Brain microvascular endothelial cell (primary cell): ENCODE measurements at regions not wholly inside any gene's neighbourhood (a gene's known extent, or its start where the extent isn't known, plus 50 kb on each side); places are given as distances from the start of the nearest gene placed in this dataset.
A peak's percentile ranks its signal among the peaks of the same experiment; 100 is the strongest.

ENCODE experiments used
- DNase-seq: peaks from one replicate; pipeline ENCODE4 v3.0.0-alpha.2; 2020
- H3K27ac ChIP-seq: fragments of 250-450 bp; sonication (Bioruptor Pico); 2 replicates; pipeline ENCODE4 v1.5.1; 2020; ENCODE audit warnings: mild to moderate bottlenecking, moderate library complexity
- H3K27me3 ChIP-seq: fragments of 250-450 bp; sonication (Bioruptor Pico); replicated peaks from 2 replicates; pipeline ENCODE4 v1.5.1; 2020; ENCODE audit warnings: mild to moderate bottlenecking
- H3K36me3 ChIP-seq: fragments of 250-450 bp; sonication (Bioruptor Pico); replicated peaks from 2 replicates; pipeline ENCODE4 v1.5.1; 2020; ENCODE audit warnings: mild to moderate bottlenecking
- H3K4me3 ChIP-seq: 2 replicates; pipeline ENCODE4 v1.5.1; 2011; ENCODE audit warnings: low read depth, mild to moderate bottlenecking, control low read depth, low read length, moderate library complexity
- CTCF ChIP-seq: IDR thresholded peaks from 2 replicates; pipeline ENCODE4 v1.5.1; 2011; ENCODE audit warnings: low read depth, mild to moderate bottlenecking, moderate library complexity, low read length, control low read depth, inconsistent platforms; ENCODE audit errors: missing control alignments
- in situ Hi-C: cut with HindIII; loops from 2 replicates; pipeline ENCODE4 v1.10.0; 2017; ENCODE audit warnings: low sequenced_read_pairs, low pct_ligation_motif_present

- TF ChIP-seq CTCF: no peak
- no peaks in the 10 kb centered on the region for H3K27me3 ChIP-seq
- DNase-seq: no peak
- H3K4me3 ChIP-seq: no peak overlapping the region
- in situ Hi-C loops: no loop called here
- no peaks in the 10 kb centered on the region for H3K36me3 ChIP-seq
- no peak overlapping the region for H3K27ac ChIP-seq
These were observed 159.1 kb upstream of the PREP start for GRCh38 chr6:105562027-105562426.

DNA sequence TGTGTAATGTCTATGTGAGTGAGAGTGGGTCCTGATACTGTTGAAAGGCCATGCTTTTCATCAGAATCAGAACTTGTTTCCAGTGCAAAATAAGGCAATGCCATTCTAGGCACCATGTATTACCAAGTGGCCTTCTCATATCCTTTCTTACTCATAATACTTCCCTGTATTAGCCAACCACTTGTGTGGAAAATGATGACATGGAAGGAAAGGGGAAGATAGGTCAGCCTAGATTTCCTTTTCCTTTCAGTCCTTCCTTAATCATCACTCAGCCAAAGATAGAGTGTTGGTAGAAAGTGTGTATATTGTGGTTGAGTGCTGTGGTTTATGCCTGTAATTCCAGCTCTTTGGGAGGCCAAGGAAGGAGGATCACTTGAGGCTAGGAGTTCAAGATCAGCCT, 158.6 kb upstream of the PREP start:
- no peak overlapping the region for H3K4me3 ChIP-seq
- no peak for DNase-seq
- no peaks in the 10 kb centered on the region for H3K36me3 ChIP-seq
- no peak overlapping the region for H3K27ac ChIP-seq
- H3K27me3 ChIP-seq: no peaks in the 10 kb centered on the region
- in situ Hi-C loops: no loop called here
- no peak for TF ChIP-seq CTCF

DNA sequence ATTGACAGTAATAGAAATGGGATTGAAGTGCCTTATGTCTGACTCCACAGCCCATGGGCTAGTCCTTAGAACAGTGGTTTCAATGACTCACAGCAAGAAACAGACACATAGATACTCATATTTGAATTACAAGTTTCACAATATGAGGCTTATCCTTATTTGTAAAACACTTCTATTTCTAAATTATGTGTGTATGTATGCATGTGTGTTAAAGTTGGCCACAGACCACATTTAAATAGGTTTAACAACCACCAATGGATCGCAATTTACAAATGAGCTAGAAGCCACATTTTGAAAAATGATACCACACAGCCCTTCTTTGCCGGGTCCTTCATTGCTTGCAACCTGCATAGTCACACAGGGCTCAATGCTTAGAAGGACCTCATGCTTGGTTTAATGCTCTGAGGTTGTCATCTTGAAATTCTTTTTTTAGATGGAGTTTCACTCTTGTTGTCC, 157.8 kb upstream of the PREP start:
- peak; percentile 26 for DNase-seq
- no peak overlapping the region for H3K27ac ChIP-seq

GRCh38 chr6:105557291-105557690, 154.4 kb upstream of the PREP start:
- in situ Hi-C loops: no loop called here
- Histone ChIP-seq H3K36me3 (no peaks in the 10 kb centered on the region), H3K27me3 (no peaks in the 10 kb centered on the region), H3K4me3 (no peak overlapping the region), H3K27ac (no peak overlapping the region)
- TF ChIP-seq CTCF: no peak
- no peak for DNase-seq

More for the DNA sequence above, 157.8 kb upstream of the PREP start:
- H3K36me3 ChIP-seq: no peaks in the 10 kb centered on the region
- in situ Hi-C loops: no loop called here
- H3K4me3 ChIP-seq: no peak overlapping the region
- H3K27me3 ChIP-seq: no peaks in the 10 kb centered on the region
- no peak for TF ChIP-seq CTCF

DNA sequence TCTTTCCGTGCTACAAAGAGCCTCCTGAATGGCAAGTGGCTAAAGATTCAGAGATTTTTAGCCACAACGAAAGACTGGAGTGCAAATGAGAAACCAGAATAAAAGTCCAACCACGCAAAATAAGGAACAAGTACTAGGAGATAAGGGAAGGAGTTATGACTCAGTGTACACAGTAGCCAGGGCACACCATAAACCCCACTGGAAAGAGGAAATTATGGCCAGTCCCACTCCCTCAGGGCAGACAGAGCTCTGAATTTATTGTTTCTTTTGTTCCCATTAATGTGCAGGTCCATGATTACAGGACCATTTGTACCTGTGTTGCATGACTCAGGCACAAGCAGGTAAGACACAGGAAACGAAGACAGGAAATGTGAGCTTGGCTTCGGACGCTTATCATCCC, 150.3 kb upstream of the PREP start:
- no peak for TF ChIP-seq CTCF
- in situ Hi-C loops: no loop called here

GRCh38 chr6:105550955-105551620, 148.2 kb upstream of the PREP start:
- DNase-seq: no peak
- in situ Hi-C loops: no loop called here
- no peak overlapping the region for H3K27ac ChIP-seq

More for the DNA sequence above, 150.3 kb upstream of the PREP start:
- no peak for DNase-seq
- H3K27ac ChIP-seq: no peak overlapping the region
- H3K27me3 ChIP-seq: no peaks in the 10 kb centered on the region
- no peak overlapping the region for H3K4me3 ChIP-seq
- H3K36me3 ChIP-seq: no peaks in the 10 kb centered on the region

More at GRCh38 chr6:105550955-105551620, 148.2 kb upstream of the PREP start:
- no peaks in the 10 kb centered on the region for H3K27me3 ChIP-seq
- no peak overlapping the region for H3K4me3 ChIP-seq
- no peaks in the 10 kb centered on the region for H3K36me3 ChIP-seq
- no peak for TF ChIP-seq CTCF
